GM23338 (cell line): ENCODE measurements at regions not wholly inside any gene's neighbourhood (a gene's known extent, or its start where the extent isn't known, plus 50 kb on each side); places are given as distances from the start of the nearest gene placed in this dataset.

Experiments used
- ATAC-seq: fragments of 200-7000 bp; cut with Tn5 transposase; 3 replicates; pipeline ENCODE4 v1.9.1; 2020
- DNase-seq: peaks from one replicate; pipeline ENCODE4 v3.0.0-alpha.2; 2015; ENCODE audit warnings: low spot score
- H2AFZ ChIP-seq: fragments of 200-600 bp; sonication (generic); 2 replicates; pipeline ENCODE4 v1.8.0; 2016; ENCODE audit warnings: antibody characterized with exemption, mild to moderate bottlenecking, moderate library complexity
- H3F3A ChIP-seq: fragments of 200-600 bp; sonication (generic); replicated peaks from 2 replicates; pipeline ENCODE4 v1.8.0; 2017; ENCODE audit warnings: antibody characterized with exemption, mixed run types, low read depth
- H3K27ac ChIP-seq: fragments of 200-600 bp; sonication (generic); 2 replicates; pipeline ENCODE4 v1.6.1; 2016; ENCODE audit warnings: low read depth
- H3K27me3 ChIP-seq: fragments of 200-600 bp; sonication (generic); 2 replicates; pipeline ENCODE4 v1.8.0; 2016; ENCODE audit warnings: mild to moderate bottlenecking, mixed run types, moderate library complexity; ENCODE audit not compliant: insufficient read depth
- H3K36me3 ChIP-seq: fragments of 200-600 bp; sonication (generic); 2 replicates; pipeline ENCODE4 v1.8.0; 2016; ENCODE audit warnings: mild to moderate bottlenecking; ENCODE audit not compliant: insufficient read depth
- H3K4me1 ChIP-seq: fragments of 200-600 bp; sonication (generic); 2 replicates; pipeline ENCODE4 v1.8.0; 2016; ENCODE audit warnings: mild to moderate bottlenecking, moderate library complexity; ENCODE audit not compliant: insufficient read depth
- H3K4me2 ChIP-seq: fragments of 200-600 bp; sonication (generic); 2 replicates; pipeline ENCODE4 v1.7.1; 2017; ENCODE audit warnings: mixed run types
- H3K4me3 ChIP-seq: fragments of 200-600 bp; sonication (generic); 2 replicates; pipeline ENCODE4 v1.6.1; 2016; ENCODE audit warnings: mixed run types
- H3K79me2 ChIP-seq: fragments of 200-600 bp; sonication (generic); replicated peaks from 2 replicates; pipeline ENCODE4 v1.8.0; 2017; ENCODE audit warnings: mild to moderate bottlenecking; ENCODE audit not compliant: insufficient read depth
- H3K9me2 ChIP-seq: fragments of 200-600 bp; sonication (generic); 2 replicates; pipeline ENCODE4 v1.8.0; 2017; ENCODE audit not compliant: insufficient read depth
- H4K20me1 ChIP-seq: fragments of 200-600 bp; sonication (generic); replicated peaks from 2 replicates; pipeline ENCODE4 v1.8.0; 2017; ENCODE audit warnings: mild to moderate bottlenecking; ENCODE audit not compliant: insufficient read depth
- H3K27ac Mint-ChIP-seq: 2 replicates; pipeline ENCODE4 v1.8.0; 2020; ENCODE audit warnings: inconsistent platforms, mild to moderate bottlenecking, moderate library complexity, mixed read lengths
- H3K27me3 Mint-ChIP-seq: 3 replicates; pipeline ENCODE4 v1.8.0; 2022; ENCODE audit warnings: low read depth, mild to moderate bottlenecking, moderate library complexity, mixed read lengths, inconsistent platforms; ENCODE audit not compliant: insufficient read depth, poor library complexity
- H3K36me3 Mint-ChIP-seq: 3 replicates; pipeline ENCODE4 v1.8.0; 2021; ENCODE audit warnings: low read depth, mild to moderate bottlenecking, inconsistent platforms, moderate library complexity, mixed read lengths
- H3K4me1 Mint-ChIP-seq: 3 replicates; pipeline ENCODE4 v1.8.0; 2020; ENCODE audit warnings: mild to moderate bottlenecking, inconsistent platforms, mixed read lengths
- H3K4me3 Mint-ChIP-seq: 3 replicates; pipeline ENCODE4 v1.8.0; 2021; ENCODE audit warnings: moderate library complexity, mild to moderate bottlenecking, inconsistent platforms, mixed read lengths
- H3K9me3 Mint-ChIP-seq: 3 replicates; pipeline ENCODE4 v1.8.0; 2020; ENCODE audit warnings: moderate library complexity, mild to moderate bottlenecking, inconsistent platforms, mixed read lengths
- CTCF ChIP-seq, 2 experiments: fragments of 200-600 bp in 1 of 2; sonication (generic) in 1 of 2; conservative IDR thresholded peaks; 2 replicates each; pipeline versions ENCODE4 v1.5.1 to v1.6.1; 2016 to 2017; ENCODE audit warnings: antibody characterized with exemption in 2 of 2, low read depth in 2 of 2, mild to moderate bottlenecking in 2 of 2, moderate library complexity in 1 of 2
- EZH2 ChIP-seq: fragments of 200-600 bp; sonication (generic); IDR thresholded peaks from one replicate; pipeline ENCODE4 v1.8.0; 2017; ENCODE audit warnings: antibody characterized with exemption, mild to moderate bottlenecking, low read depth; ENCODE audit not compliant: unreplicated experiment
- NANOG ChIP-seq: IDR thresholded peaks from 2 replicates; pipeline ENCODE4 v1.6.1; 2016; ENCODE audit warnings: antibody characterized with exemption, borderline replicate concordance
- POLR2AphosphoS5 ChIP-seq: IDR thresholded peaks from 2 replicates; pipeline ENCODE4 v1.6.1; 2016; ENCODE audit warnings: antibody characterized with exemption, low read depth
- STAT1 ChIP-seq: IDR thresholded peaks from one replicate; pipeline ENCODE4 v1.6.1; 2016; ENCODE audit warnings: antibody characterized with exemption; ENCODE audit not compliant: unreplicated experiment
- TF ChIP-seq, protein P1 (sequence below): fragments of 250-450 bp; sonication (Bioruptor Pico); IDR thresholded peaks from 2 replicates; pipeline ENCODE4 v1.5.0; 2020; ENCODE audit warnings: mild to moderate bottlenecking, moderate library complexity

GRCh38 chrX:129145840-129146272 is 377.4 kb downstream of the SMARCA1 start (continued):
- TF ChIP-seq POLR2AphosphoS5 (no peak), EZH2 (no peak), CTCF (conservative IDR thresholded peaks at IDR 0.05; ENCODE audit: low read depth in 2 of 2) (no peak), NANOG (no peak)

- H3F3A ChIP-seq = no peaks in the 10 kb centered on the region
- H4K20me1 ChIP-seq = no peaks in the 10 kb centered on the region
- Mint-ChIP-seq H3K4me1 (peaks cover 9% of the 10 kb centered on the region; the same call in 2 of the 3 replicates), H3K4me3 (no peak overlapping the region), H3K36me3 (no peaks in the 10 kb centered on the region), H3K27me3 (peaks cover 3% of the 10 kb centered on the region), H3K27ac (no peak overlapping the region), H3K9me3 (no peaks in the 10 kb centered on the region)
- ATAC-seq = no peak
- no peaks in the 10 kb centered on the region for H3K9me2 ChIP-seq
- no peaks in the 10 kb centered on the region for H3K27me3 ChIP-seq
- H3K27ac ChIP-seq = no peak overlapping the region
- no peaks in the 10 kb centered on the region; the same call in none of the 2 replicates for H3K4me1 ChIP-seq
- no peak overlapping the region for H2AFZ ChIP-seq
- H3K4me2 ChIP-seq = no peak overlapping the region
- TF ChIP-seq STAT1 = no peak
- TF ChIP-seq POLR2AphosphoS5 = no peak
- TF ChIP-seq, protein P1, sequence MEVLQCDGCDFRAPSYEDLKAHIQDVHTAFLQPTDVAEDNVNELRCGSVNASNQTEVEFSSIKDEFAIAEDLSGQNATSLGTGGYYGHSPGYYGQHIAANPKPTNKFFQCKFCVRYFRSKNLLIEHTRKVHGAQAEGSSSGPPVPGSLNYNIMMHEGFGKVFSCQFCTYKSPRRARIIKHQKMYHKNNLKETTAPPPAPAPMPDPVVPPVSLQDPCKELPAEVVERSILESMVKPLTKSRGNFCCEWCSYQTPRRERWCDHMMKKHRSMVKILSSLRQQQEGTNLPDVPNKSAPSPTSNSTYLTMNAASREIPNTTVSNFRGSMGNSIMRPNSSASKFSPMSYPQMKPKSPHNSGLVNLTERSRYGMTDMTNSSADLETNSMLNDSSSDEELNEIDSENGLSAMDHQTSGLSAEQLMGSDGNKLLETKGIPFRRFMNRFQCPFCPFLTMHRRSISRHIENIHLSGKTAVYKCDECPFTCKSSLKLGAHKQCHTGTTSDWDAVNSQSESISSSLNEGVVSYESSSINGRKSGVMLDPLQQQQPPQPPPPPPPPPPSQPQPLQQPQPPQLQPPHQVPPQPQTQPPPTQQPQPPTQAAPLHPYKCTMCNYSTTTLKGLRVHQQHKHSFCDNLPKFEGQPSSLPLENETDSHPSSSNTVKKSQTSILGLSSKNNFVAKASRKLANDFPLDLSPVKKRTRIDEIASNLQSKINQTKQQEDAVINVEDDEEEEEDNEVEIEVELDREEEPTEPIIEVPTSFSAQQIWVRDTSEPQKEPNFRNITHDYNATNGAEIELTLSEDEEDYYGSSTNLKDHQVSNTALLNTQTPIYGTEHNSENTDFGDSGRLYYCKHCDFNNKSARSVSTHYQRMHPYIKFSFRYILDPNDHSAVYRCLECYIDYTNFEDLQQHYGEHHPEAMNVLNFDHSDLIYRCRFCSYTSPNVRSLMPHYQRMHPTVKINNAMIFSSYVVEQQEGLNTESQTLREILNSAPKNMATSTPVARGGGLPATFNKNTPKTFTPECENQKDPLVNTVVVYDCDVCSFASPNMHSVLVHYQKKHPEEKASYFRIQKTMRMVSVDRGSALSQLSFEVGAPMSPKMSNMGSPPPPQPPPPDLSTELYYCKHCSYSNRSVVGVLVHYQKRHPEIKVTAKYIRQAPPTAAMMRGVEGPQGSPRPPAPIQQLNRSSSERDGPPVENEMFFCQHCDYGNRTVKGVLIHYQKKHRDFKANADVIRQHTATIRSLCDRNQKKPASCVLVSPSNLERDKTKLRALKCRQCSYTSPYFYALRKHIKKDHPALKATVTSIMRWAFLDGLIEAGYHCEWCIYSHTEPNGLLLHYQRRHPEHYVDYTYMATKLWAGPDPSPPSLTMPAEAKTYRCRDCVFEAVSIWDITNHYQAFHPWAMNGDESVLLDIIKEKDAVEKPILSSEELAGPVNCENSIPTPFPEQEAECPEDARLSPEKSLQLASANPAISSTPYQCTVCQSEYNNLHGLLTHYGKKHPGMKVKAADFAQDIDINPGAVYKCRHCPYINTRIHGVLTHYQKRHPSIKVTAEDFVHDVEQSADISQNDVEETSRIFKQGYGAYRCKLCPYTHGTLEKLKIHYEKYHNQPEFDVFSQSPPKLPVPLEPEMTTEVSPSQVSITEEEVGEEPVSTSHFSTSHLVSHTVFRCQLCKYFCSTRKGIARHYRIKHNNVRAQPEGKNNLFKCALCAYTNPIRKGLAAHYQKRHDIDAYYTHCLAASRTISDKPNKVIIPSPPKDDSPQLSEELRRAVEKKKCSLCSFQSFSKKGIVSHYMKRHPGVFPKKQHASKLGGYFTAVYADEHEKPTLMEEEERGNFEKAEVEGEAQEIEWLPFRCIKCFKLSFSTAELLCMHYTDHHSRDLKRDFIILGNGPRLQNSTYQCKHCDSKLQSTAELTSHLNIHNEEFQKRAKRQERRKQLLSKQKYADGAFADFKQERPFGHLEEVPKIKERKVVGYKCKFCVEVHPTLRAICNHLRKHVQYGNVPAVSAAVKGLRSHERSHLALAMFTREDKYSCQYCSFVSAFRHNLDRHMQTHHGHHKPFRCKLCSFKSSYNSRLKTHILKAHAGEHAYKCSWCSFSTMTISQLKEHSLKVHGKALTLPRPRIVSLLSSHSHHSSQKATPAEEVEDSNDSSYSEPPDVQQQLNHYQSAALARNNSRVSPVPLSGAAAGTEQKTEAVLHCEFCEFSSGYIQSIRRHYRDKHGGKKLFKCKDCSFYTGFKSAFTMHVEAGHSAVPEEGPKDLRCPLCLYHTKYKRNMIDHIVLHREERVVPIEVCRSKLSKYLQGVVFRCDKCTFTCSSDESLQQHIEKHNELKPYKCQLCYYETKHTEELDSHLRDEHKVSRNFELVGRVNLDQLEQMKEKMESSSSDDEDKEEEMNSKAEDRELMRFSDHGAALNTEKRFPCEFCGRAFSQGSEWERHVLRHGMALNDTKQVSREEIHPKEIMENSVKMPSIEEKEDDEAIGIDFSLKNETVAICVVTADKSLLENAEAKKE (CRISPR knock-in tag) = no peak
- no peaks in the 10 kb centered on the region for H3K79me2 ChIP-seq
- DNase-seq = no peak
- no peaks in the 10 kb centered on the region for H3K36me3 ChIP-seq
- H3K4me3 ChIP-seq = no peak overlapping the region
These were observed 377.9 kb downstream of the SMARCA1 start for GRCh38 chrX:129145385-129145784.
